NCI-H128 (cell line): ENCODE measurements at regions not wholly inside any gene's neighbourhood (a gene's known extent, or its start where the extent isn't known, plus 50 kb on each side); places are given as distances from the start of the nearest gene placed in this dataset.

Experiments
- DNase-seq: peaks from one replicate; lab custom pipeline; 2025; ENCODE audit not compliant: unreplicated experiment; lab: John Stamatoyannopoulos, UW

- DNase-seq: no peak
Measured at GRCh38 chr12:77153706-77154105, 88.3 kb upstream of the E2F7 start.

- no peak for DNase-seq
Measured at GRCh38 chr12:77152623-77153193, 87.3 kb upstream of the E2F7 start.

- no peak for DNase-seq
Measured at GRCh38 chr12:77151030-77151429, 85.7 kb upstream of the E2F7 start.

GRCh38 chr12:77133566-77133965 is 68.2 kb upstream of the E2F7 start:
- DNase-seq: no peak

- no peak for DNase-seq
Measured at GRCh38 chr12:77131977-77132490, 66.7 kb upstream of the E2F7 start.

- no peak for DNase-seq
Measured at GRCh38 chr12:77130193-77130592, 64.8 kb upstream of the E2F7 start.

GRCh38 chr12:77124767-77125166 is 59.4 kb upstream of the E2F7 start:
- DNase-seq: no peak

- no peak for DNase-seq
Measured at GRCh38 chr12:77122661-77123060, 57.3 kb upstream of the E2F7 start.

GRCh38 chr12:77122236-77122635 is 56.9 kb upstream of the E2F7 start:
- no peak for DNase-seq

GRCh38 chr12:77120156-77121085 is 55.1 kb upstream of the E2F7 start:
- no peak for DNase-seq

- DNase-seq: no peak
Measured at GRCh38 chr12:77118696-77119095, 53.3 kb upstream of the E2F7 start.

- no peak for DNase-seq
Measured at GRCh38 chr12:77116277-77116676, 50.9 kb upstream of the E2F7 start.

- DNase-seq: no peak
Measured at GRCh38 chr12:77115471-77115870, 50.1 kb upstream of the E2F7 start.
